Stimulated activated naive CD8-positive, alpha-beta T cell treated with anti-CD3 and anti-CD28 coated beads, Interleukin-15, Interleukin-2, amounts not matched to agents 100 U/mL and 50 U/mL, for 24 hours (primary cell): ENCODE measurements at regions not wholly inside any gene's neighbourhood (a gene's known extent, or its start where the extent isn't known, plus 50 kb on each side); places are given as distances from the start of the nearest gene placed in this dataset.
"Not testable (repeated sequence)": the region's sequence is repeated elsewhere in the genome, so short reads cannot be mapped to it uniquely, and the experiment has no call there.

Source experiments
- ATAC-seq: fragments of 150-1000 bp; cut with Tn5 transposase; one replicate; pipeline ENCODE4 v1.10.0; 2021
- DNase-seq: peaks from one replicate; pipeline ENCODE4 v3.0.0; 2021

DNA sequence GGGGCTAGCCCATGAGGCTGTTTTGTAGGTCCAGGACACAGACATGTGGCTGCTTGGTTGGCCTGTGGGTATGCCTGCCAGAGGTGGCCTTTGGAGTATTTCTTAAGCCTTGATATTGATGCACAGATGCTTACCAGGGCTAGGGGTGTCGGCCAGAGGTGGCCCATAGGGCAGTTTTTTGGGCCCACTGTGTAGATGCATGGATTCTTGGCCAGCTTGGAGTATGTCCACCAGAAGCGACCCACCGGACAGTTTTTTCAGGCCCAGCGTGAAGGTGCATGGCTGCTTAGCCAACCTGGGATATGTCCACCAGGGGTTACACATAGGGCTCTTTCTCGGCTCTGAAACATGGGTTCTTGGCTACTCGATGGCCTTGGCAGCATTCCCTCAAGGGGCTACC is 1199.1 kb downstream of the CNTNAP5 start:
- DNase-seq (no peak), ATAC-seq (no peak)

- DNase-seq = no peak
- no peak for ATAC-seq
Measured at GRCh38 chr2:125224830-125225229, 1199.7 kb downstream of the CNTNAP5 start.

GRCh38 chr2:125227843-125228392 is 1202.8 kb downstream of the CNTNAP5 start:
- ATAC-seq (no peak), DNase-seq (no peak)

DNA sequence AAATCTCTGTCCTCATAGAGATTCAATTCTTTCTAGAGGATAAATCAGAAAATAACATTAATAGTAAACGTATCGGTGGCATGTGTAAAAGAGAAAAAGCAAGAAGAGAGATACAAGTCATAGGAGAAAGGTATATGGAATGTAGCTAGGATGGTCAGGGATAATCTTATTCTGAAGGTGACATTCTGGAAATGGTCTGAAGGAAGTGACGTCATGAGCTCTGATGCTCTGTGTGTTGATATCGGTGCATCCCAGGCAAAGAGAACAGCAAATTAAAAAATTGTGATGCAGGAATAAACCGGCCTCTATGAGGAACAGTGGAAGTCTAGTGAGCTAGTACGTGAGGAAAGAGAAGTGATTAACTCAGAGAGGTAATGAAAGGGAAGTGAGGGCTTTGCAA is 1215.8 kb downstream of the CNTNAP5 start:
- ATAC-seq = no peak
- no peak for DNase-seq

GRCh38 chr2:125243074-125243473 is 1218.0 kb downstream of the CNTNAP5 start:
- ATAC-seq (no peak), DNase-seq (no peak)

GRCh38 chr2:125254010-125254409 is 1228.9 kb downstream of the CNTNAP5 start:
- DNase-seq (no peak), ATAC-seq (no peak)

DNA sequence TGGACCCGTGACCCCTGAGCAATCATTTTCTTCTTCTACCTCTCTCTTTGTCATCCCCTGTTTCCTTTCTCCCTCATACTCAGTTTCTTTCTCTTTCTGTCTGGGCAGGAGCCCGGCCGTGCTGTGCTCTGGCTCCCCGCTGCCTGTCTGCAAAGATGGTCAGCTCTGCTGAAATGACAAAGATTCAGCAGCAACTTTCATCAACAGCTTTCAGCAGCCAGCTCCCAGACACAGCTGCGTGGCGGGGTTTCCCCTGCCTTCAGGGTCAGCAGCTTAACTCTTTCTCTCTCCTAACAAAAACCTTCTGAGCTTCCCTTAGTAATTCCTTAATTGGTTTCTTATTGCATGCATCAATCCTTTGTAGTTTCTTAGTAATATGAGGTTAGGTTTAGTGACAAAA is 1234.4 kb downstream of the CNTNAP5 start:
- ATAC-seq (no peak), DNase-seq (no peak)

GRCh38 chr2:125260366-125260930 is 1235.4 kb downstream of the CNTNAP5 start:
- not testable (repeated sequence) for DNase-seq, ATAC-seq

GRCh38 chr2:125264453-125264852 is 1239.4 kb downstream of the CNTNAP5 start:
- DNase-seq = no peak

DNA sequence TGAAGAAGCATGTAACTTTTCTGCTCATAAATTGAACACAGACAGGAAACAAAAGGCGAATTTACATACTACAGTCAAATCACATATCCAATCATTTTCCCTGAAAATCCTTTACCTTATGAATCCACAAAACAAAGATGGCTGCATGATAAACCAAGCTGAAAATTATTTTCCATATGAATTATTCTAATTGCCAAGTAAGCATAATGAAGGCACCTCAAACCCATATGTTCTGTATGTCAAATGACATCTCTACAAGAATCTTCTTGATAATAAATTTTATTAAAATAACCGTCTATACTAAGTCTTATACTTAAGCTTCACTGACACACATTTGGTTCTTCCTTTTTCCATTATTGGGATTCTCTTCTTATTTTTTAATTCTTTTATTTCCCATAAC is 1242.6 kb downstream of the CNTNAP5 start:
- DNase-seq = no peak
- no peak for ATAC-seq

More at GRCh38 chr2:125264453-125264852, 1239.4 kb downstream of the CNTNAP5 start:
- no peak for ATAC-seq

- ATAC-seq = no peak
- DNase-seq = no peak
Measured at GRCh38 chr2:125272651-125273050, 1247.6 kb downstream of the CNTNAP5 start.

- no peak for DNase-seq
- ATAC-seq = no peak
Measured at GRCh38 chr2:125274718-125275117, 1249.6 kb downstream of the CNTNAP5 start.

- ATAC-seq = no peak
- no peak for DNase-seq
Measured at GRCh38 chr2:125280265-125280664, 1255.2 kb downstream of the CNTNAP5 start.

DNA sequence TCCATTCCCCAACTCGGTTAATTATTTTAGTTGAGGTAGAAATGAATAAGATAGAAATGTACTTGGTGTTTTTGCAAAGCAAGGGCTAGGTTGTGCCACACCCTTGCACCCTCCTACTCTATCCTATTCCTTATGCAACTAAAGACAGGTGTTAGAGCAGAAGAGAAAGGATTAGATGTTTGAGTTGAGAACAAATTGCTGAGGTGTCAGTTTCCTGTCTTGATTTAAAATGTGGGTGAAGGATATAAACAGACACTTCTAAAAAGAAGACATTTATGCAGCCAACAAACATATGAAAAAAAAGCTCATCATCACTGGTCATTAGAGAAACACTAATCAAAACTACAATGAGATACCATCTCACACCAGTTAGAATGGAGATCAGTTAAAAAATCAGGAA is 1256.2 kb downstream of the CNTNAP5 start:
- no peak for DNase-seq
- ATAC-seq = no peak

GRCh38 chr2:125296742-125297141 is 1271.7 kb downstream of the CNTNAP5 start:
- ATAC-seq (no peak), DNase-seq (no peak)

DNA sequence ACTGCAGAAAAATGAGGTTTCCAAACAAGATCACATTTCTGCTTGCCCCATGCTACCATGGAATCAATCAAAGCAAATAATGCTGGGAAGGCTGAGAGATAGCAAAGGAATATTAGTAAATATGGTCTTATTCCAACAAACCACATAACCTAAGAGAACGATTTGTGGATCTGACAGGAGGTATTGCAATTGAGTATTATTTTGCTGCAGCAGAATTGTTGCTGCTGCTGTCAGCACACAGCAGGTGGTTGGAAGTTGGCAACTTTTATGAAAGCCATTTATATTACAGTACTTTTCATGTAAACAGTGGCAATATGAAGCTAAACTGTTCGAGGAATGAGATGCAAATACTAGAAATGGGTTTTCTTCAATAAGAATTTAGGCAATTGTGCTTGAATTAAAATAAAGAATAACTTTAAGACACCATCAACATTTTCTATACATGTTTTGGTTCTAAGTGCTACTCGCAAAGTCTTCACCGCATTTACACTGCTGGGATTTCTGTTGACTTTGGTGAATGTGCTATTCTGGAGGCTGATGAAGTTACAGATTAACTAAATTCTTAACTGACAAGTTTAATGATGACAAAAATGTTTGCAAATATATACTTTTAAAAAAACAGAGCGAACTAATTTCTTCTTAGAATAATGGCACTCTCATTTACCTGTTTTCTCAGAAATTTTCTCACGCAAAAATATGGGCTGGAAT is 1285.7 kb downstream of the CNTNAP5 start:
- ATAC-seq = no peak

GRCh38 chr2:125312342-125312741 is 1287.3 kb downstream of the CNTNAP5 start:
- ATAC-seq = no peak

More for the DNA sequence above, 1285.7 kb downstream of the CNTNAP5 start:
- no peak for DNase-seq

DNA sequence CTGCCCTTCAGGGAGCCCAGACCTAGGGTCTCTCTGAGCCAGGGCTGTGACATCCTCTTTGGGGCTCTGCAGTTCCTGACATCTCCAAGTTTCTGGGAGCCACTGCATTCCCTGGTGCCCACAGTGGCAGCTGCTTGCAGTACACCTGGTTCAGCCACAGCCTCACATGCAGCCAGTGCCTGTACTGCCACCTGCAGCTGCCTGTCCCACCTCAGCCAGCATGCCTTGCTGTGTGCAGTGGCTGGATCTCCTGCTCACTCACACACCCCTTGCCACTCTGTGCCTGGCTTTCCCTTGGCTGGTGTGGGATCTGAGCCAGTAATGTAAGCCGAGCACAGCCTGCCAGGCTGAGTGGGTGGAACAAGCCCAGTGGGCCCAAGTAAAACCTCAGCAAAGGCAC is 1288.7 kb downstream of the CNTNAP5 start:
- no peak for DNase-seq
- ATAC-seq = no peak

More at GRCh38 chr2:125312342-125312741, 1287.3 kb downstream of the CNTNAP5 start:
- no peak for DNase-seq

DNA sequence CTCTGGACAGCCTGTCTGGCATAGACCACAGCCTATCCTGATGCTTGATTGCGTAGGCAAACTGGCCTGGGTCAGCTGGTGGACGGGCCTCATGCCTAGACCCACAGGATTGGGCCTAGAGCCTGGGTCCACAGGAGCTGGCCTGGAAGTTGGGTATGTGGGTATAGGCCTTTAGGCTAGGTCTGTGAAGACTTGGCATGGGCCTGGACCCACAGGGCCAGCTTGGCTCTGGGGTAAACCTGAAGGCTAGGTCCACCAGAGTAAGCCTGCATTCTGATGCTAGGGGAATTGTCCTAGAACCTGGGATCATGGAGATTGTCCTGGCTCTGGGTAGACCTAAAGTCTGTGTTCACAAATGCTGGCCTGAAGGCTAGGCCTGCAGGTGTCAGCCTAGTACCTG is 1293.7 kb downstream of the CNTNAP5 start:
- DNase-seq = no peak

DNA sequence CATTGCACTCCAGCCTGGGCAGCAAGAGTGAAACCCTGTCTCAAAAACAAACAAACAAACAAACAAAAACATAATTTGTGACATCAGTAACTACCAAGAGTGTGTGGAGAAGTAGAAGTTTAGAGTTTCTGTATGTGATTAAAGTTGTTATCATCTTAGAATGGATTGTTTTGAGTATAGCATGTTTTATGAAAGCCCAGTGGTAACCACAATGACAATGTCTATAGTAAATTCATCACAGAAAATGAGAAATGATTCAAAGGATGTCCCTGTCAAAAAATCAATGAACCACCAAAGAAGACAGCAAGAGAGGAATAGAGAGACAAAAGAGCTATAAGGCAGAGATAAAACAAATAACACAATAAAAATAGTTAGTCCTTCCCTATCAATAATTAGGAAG is 1299.2 kb downstream of the CNTNAP5 start:
- DNase-seq (no peak), ATAC-seq (no peak)

More for the DNA sequence above, 1293.7 kb downstream of the CNTNAP5 start:
- peak; percentile 19 for ATAC-seq

DNA sequence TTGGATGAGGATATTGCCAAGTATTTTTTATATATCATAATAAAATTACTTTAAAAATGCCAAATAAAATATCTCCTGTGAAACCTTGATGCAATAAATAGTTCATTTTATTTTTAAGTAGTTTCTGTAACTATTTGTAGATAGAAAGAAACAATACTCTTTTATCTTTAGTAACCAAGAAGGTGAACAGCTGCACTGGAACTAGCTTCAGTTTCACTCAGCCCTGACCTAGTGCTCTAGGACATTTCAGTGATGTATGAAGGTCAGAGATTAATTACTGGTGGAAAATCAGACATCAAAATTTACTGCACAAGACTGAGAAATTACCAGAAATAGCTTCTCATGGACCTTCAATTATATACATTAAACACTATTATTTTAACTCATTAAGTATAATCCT is 1305.0 kb downstream of the CNTNAP5 start:
- no peak for ATAC-seq

GRCh38 chr2:125341353-125341752 is 1314.6 kb upstream of the GYPC start:
- ATAC-seq (no peak), DNase-seq (no peak)

More for the DNA sequence above, 1305.0 kb downstream of the CNTNAP5 start:
- no peak for DNase-seq

DNA sequence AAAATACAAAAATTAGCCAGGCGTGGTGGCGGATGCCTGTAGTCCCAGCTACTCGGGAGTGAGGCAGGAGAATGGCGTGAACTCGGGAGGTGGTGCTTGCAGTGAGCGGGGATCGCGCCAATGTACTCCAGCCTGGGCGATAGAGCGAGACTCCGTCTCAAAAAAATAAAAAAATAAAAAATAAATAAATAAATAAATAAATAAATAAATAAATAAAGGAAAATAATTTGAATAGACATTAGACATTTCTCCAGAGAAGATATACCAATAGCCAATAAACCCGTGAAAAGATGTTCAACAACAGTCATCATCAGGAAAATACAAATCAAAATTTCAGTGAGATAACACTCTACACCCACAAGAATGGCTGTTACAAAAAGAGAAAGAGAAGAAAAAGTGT is 1302.4 kb upstream of the GYPC start:
- not testable (repeated sequence) for ATAC-seq, DNase-seq
